Omental fat pad (tissue), 3 donors: ENCODE measurements at regions not wholly inside any gene's neighbourhood (a gene's known extent, or its start where the extent isn't known, plus 50 kb on each side); places are given as distances from the start of the nearest gene placed in this dataset.

ENCODE experiments used
- ATAC-seq: fragments of 150-250 bp; one replicate; pipeline ENCODE4 v1.9.1; 2016; ENCODE audit warnings: mild to moderate bottlenecking, moderate library complexity; ENCODE audit not compliant: low FRiP score
- DNase-seq: peaks from one replicate; pipeline ENCODE4 v3.0.0-alpha.2; 2019; ENCODE audit warnings: low spot score
- CTCF ChIP-seq, 3 donors: fragments of 450-650 bp; IDR thresholded peaks; one replicate each; pipeline ENCODE4 v1.5.1; 2016 to 2017; ENCODE audit warnings: antibody characterized with exemption in 3 of 3, mild to moderate bottlenecking in 3 of 3, moderate library complexity in 2 of 3

- no peak for ATAC-seq
Measured at GRCh38 chr3:145760036-145760435, 400.9 kb downstream of the PLOD2 start.

GRCh38 chr3:145767909-145768308 lies 393.1 kb downstream of the PLOD2 start:
- no peak for ATAC-seq
- TF ChIP-seq CTCF (IDR thresholded peaks at IDR 0.05): no peak
- no peak for DNase-seq

More at GRCh38 chr3:145760036-145760435, 400.9 kb downstream of the PLOD2 start:
- no peak for DNase-seq
- no peak for TF ChIP-seq CTCF (IDR thresholded peaks at IDR 0.05)

- ATAC-seq (no peak), DNase-seq (peak; percentile 34)
- no peak for TF ChIP-seq CTCF (IDR thresholded peaks at IDR 0.05)
Measured at GRCh38 chr3:145776782-145777408, 384.1 kb downstream of the PLOD2 start.

- TF ChIP-seq CTCF (IDR thresholded peaks at IDR 0.05): no peak
- no peak for DNase-seq
- no peak for ATAC-seq
Measured at GRCh38 chr3:145780301-145780700, 380.7 kb downstream of the PLOD2 start.

- DNase-seq: no peak
- no peak for TF ChIP-seq CTCF (IDR thresholded peaks at IDR 0.05)
- ATAC-seq: no peak
Measured at GRCh38 chr3:145785668-145786067, 375.3 kb downstream of the PLOD2 start.

- TF ChIP-seq CTCF (IDR thresholded peaks at IDR 0.05): no peak
- DNase-seq: no peak
- ATAC-seq: no peak
Measured at GRCh38 chr3:145798007-145798406, 363.0 kb downstream of the PLOD2 start.
